WTC11 (cell line): ENCODE measurements at regions not wholly inside any gene's neighbourhood (a gene's known extent, or its start where the extent isn't known, plus 50 kb on each side); places are given as distances from the start of the nearest gene placed in this dataset.

Source experiments
- ATAC-seq: fragments of 200-7000 bp; cut with Tn5 transposase; 2 replicates; pipeline ENCODE4 v1.10.0; 2021; ENCODE audit warnings: mild to moderate bottlenecking, moderate library complexity
- CTCF ChIA-PET: fragments of 300-600 bp; sonication (Branson Sonifier 250); formaldehyde crosslinking; loops from one replicate; lab custom pipeline; 2021; ENCODE audit warnings: antibody characterized with exemption; lab: Charles Lee
- POLR2A ChIA-PET: fragments of 350-600 bp; sonication (Branson Sonifier 250); formaldehyde crosslinking; loops from one replicate; lab custom pipeline; 2021; ENCODE audit warnings: antibody characterized with exemption; lab: Charles Lee
- DNase-seq: peaks from one replicate; pipeline ENCODE4 v3.0.0; 2021; ENCODE audit warnings: low spot score
- H3K27ac Mint-ChIP-seq: 2 replicates; pipeline ENCODE4 v1.8.0; 2021; ENCODE audit warnings: mixed read lengths
- H3K27me3 Mint-ChIP-seq: 2 replicates; pipeline ENCODE4 v1.8.0; 2021; ENCODE audit warnings: low read depth, mild to moderate bottlenecking, moderate library complexity, mixed read lengths
- H3K36me3 Mint-ChIP-seq: 2 replicates; pipeline ENCODE4 v1.8.0; 2021; ENCODE audit warnings: mixed read lengths
- H3K4me1 Mint-ChIP-seq: 2 replicates; pipeline ENCODE4 v1.8.0; 2022; ENCODE audit warnings: mixed read lengths
- H3K4me3 Mint-ChIP-seq: 2 replicates; pipeline ENCODE4 v1.8.0; 2021; ENCODE audit warnings: mild to moderate bottlenecking, moderate library complexity, mixed read lengths
- H3K9me3 Mint-ChIP-seq: 2 replicates; pipeline ENCODE4 v1.8.0; 2021; ENCODE audit warnings: mixed read lengths
- AFF4 ChIP-seq: sonication (generic); formaldehyde crosslinking; IDR thresholded peaks from 2 replicates; pipeline ENCODE4 v1.8.1; 2023; ENCODE audit warnings: mild to moderate bottlenecking, missing genetic modification reagents, borderline replicate concordance
- ATF2 ChIP-seq: sonication (generic); formaldehyde crosslinking; IDR thresholded peaks from 2 replicates; pipeline ENCODE4 v1.8.1; 2022; ENCODE audit warnings: low read depth, missing genetic modification reagents, borderline replicate concordance
- FOXK1 ChIP-seq: sonication (generic); formaldehyde crosslinking; IDR thresholded peaks from 2 replicates; pipeline ENCODE4 v1.8.0; 2022; ENCODE audit warnings: mild to moderate bottlenecking, moderate library complexity, missing genetic modification reagents
- GTF2I ChIP-seq: fragments of 250-450 bp; sonication (Bioruptor Pico); conservative IDR thresholded peaks from 2 replicates; pipeline ENCODE4 v1.4.0; 2021; ENCODE audit warnings: mild to moderate bottlenecking
- HMGA2 ChIP-seq: fragments of 250-450 bp; sonication (Bioruptor Pico); IDR thresholded peaks from 2 replicates; pipeline ENCODE4 v1.4.0; 2021; ENCODE audit warnings: mild to moderate bottlenecking, moderate library complexity
- IRF2 ChIP-seq: sonication (generic); formaldehyde crosslinking; IDR thresholded peaks from 2 replicates; pipeline ENCODE4 v1.8.0; 2022; ENCODE audit warnings: low read depth, missing genetic modification reagents, borderline replicate concordance
- JAZF1 ChIP-seq: fragments of 250-450 bp; sonication (Bioruptor Pico); IDR thresholded peaks from 2 replicates; pipeline ENCODE4 v1.9.0; 2021; ENCODE audit warnings: moderate library complexity, mild to moderate bottlenecking, inconsistent platforms
- MLX ChIP-seq: sonication (generic); formaldehyde crosslinking; IDR thresholded peaks from 2 replicates; pipeline ENCODE4 v1.8.1; 2023; ENCODE audit warnings: mild to moderate bottlenecking, missing genetic modification reagents, moderate library complexity
- NR1H2 ChIP-seq: sonication (generic); formaldehyde crosslinking; IDR thresholded peaks from 2 replicates; pipeline ENCODE4 v1.9.0; 2021; ENCODE audit warnings: mild to moderate bottlenecking, moderate library complexity, missing genetic modification reagents
- RORB ChIP-seq: fragments of 250-450 bp; sonication (Bioruptor Pico); IDR thresholded peaks from 2 replicates; pipeline ENCODE4 v1.9.0; 2021; ENCODE audit warnings: mild to moderate bottlenecking
- TCF7 ChIP-seq: sonication (generic); formaldehyde crosslinking; IDR thresholded peaks from 2 replicates; pipeline ENCODE4 v1.8.0; 2022; ENCODE audit warnings: mild to moderate bottlenecking, low read depth, missing genetic modification reagents, moderate library complexity
- TP53 ChIP-seq: sonication (generic); formaldehyde crosslinking; IDR thresholded peaks from 2 replicates; pipeline ENCODE4 v1.8.1; 2023; ENCODE audit warnings: mild to moderate bottlenecking, missing genetic modification reagents
- USF2 ChIP-seq: sonication (generic); formaldehyde crosslinking; IDR thresholded peaks from 2 replicates; pipeline ENCODE4 v1.8.1; 2023; ENCODE audit warnings: mild to moderate bottlenecking, missing genetic modification reagents, moderate library complexity
- ZNF423 ChIP-seq: fragments of 250-450 bp; sonication (Bioruptor Pico); IDR thresholded peaks from 2 replicates; pipeline ENCODE4 v2.1.2; 2022; ENCODE audit warnings: mild to moderate bottlenecking, moderate library complexity
- TF ChIP-seq, protein P1 (sequence below): sonication (generic); formaldehyde crosslinking; IDR thresholded peaks from 2 replicates; pipeline ENCODE4 v1.8.1; 2022; ENCODE audit warnings: low read depth, mild to moderate bottlenecking, moderate library complexity, missing genetic modification reagents, borderline replicate concordance
- TF ChIP-seq, protein P2 (sequence below): sonication (generic); formaldehyde crosslinking; IDR thresholded peaks from 2 replicates; pipeline ENCODE4 v1.8.0; 2022; ENCODE audit warnings: mild to moderate bottlenecking, missing genetic modification reagents
- TF ChIP-seq, protein P3 (sequence below): sonication (generic); formaldehyde crosslinking; IDR thresholded peaks from 2 replicates; pipeline ENCODE4 v1.8.1; 2023; ENCODE audit warnings: mild to moderate bottlenecking, missing genetic modification reagents

DNA sequence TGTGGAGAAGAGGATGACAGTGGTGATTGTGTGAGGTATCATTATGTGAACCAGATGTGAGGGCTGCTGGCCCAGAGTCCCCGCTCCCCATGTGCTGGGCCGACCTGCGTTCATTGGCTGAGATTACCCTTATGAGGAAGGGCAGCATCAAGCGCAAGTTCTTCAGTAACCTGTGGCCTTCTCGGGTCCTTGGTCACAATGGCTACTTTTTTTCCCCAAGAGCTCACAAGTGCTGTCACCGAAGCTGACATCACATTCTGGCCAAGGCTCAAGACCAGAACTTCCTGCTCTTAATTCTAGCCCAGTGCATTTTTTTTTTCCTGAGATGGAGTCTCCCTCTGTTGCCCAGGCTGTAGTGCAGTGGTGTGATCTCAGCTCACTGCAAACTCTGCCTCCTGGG is 262.9 kb downstream of the RHOU start:
- H3K27ac Mint-ChIP-seq = no peak overlapping the region
- H3K36me3 Mint-ChIP-seq = no peaks in the 10 kb centered on the region
- TF ChIP-seq, protein P1, sequence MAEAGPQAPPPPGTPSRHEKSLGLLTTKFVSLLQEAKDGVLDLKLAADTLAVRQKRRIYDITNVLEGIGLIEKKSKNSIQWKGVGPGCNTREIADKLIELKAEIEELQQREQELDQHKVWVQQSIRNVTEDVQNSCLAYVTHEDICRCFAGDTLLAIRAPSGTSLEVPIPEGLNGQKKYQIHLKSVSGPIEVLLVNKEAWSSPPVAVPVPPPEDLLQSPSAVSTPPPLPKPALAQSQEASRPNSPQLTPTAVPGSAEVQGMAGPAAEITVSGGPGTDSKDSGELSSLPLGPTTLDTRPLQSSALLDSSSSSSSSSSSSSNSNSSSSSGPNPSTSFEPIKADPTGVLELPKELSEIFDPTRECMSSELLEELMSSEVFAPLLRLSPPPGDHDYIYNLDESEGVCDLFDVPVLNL (CRISPR knock-in tag) = no peak
- TF ChIP-seq GTF2I = no peak
- no peak for TF ChIP-seq TCF7 (CRISPR knock-in tag)
- TF ChIP-seq AFF4 (CRISPR knock-in tag) = no peak
- TF ChIP-seq RORB (CRISPR knock-in tag) = no peak
- TF ChIP-seq JAZF1 (CRISPR knock-in tag) = no peak
- TF ChIP-seq, protein P2, sequence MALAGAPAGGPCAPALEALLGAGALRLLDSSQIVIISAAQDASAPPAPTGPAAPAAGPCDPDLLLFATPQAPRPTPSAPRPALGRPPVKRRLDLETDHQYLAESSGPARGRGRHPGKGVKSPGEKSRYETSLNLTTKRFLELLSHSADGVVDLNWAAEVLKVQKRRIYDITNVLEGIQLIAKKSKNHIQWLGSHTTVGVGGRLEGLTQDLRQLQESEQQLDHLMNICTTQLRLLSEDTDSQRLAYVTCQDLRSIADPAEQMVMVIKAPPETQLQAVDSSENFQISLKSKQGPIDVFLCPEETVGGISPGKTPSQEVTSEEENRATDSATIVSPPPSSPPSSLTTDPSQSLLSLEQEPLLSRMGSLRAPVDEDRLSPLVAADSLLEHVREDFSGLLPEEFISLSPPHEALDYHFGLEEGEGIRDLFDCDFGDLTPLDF (CRISPR knock-in tag) = no peak
- no peak for TF ChIP-seq ATF2 (CRISPR knock-in tag)
- TF ChIP-seq ZNF423 = no peak
- TF ChIP-seq HMGA2 = no peak
- TF ChIP-seq FOXK1 (CRISPR knock-in tag) = no peak
- no peak for TF ChIP-seq TP53
- TF ChIP-seq USF2 (CRISPR knock-in tag) = no peak
- TF ChIP-seq NR1H2 = no peak
- TF ChIP-seq, protein P3, sequence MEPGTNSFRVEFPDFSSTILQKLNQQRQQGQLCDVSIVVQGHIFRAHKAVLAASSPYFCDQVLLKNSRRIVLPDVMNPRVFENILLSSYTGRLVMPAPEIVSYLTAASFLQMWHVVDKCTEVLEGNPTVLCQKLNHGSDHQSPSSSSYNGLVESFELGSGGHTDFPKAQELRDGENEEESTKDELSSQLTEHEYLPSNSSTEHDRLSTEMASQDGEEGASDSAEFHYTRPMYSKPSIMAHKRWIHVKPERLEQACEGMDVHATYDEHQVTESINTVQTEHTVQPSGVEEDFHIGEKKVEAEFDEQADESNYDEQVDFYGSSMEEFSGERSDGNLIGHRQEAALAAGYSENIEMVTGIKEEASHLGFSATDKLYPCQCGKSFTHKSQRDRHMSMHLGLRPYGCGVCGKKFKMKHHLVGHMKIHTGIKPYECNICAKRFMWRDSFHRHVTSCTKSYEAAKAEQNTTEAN (CRISPR knock-in tag) = no peak
- TF ChIP-seq IRF2 (CRISPR knock-in tag) = no peak
- TF ChIP-seq MLX = no peak
- ATAC-seq = no peak
- no peaks in the 10 kb centered on the region for H3K27me3 Mint-ChIP-seq
- no peaks in the 10 kb centered on the region for H3K9me3 Mint-ChIP-seq
- POLR2A ChIA-PET = no interaction called here
- CTCF ChIA-PET = no interaction called here
- no peak for DNase-seq
- peaks cover 10% of the 10 kb centered on the region for H3K4me1 Mint-ChIP-seq
- H3K4me3 Mint-ChIP-seq = no peak overlapping the region
